Umbilical cord (tissue), 1 donor: ENCODE measurements at regions not wholly inside any gene's neighbourhood (a gene's known extent, or its start where the extent isn't known, plus 50 kb on each side); places are given as distances from the start of the nearest gene placed in this dataset.

Source experiments
- DNase-seq: peaks from one replicate; pipeline ENCODE4 v3.0.0-alpha.2; 2015; ENCODE audit warnings: low spot score

DNA sequence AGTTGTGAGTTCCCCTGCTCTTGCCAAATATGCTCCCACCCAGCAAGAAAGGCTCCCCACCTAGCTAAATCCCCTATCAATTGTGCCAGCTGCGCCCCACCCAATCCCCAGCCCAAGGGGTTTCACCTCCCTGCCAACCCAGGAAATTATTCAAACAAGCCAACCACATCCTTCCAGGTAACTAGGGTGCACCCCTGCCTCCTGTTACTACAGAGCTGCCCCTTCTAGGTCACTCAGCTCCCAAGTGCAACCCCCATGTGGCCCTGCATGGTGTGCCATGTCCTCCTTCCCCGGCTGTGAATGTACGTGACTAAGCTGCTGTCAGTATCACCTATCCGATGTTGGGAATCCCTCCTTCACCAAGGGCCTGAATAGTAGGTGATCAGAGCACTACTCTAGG is 91.2 kb upstream of the LDAH start:
- DNase-seq: no peak

DNA sequence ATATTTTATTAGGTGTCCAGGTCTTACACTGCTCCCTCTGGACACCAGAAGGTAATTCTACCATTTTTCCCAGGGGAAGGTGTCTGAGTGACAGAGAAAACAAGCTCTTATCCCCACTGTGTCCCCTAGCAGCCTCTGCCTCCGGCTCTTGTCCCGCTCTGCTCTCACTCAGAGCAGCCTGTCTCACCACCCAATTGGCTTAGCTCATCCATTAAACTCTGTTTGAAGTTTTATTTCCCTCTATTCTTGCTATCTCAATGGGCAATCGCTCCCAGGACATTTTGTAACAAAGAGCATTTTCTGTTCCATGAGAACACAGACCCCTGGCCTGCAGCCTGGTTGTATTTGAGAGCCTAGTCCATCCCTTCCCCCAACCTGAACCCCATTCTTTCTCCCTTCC is 90.6 kb upstream of the LDAH start:
- DNase-seq: no peak

DNA sequence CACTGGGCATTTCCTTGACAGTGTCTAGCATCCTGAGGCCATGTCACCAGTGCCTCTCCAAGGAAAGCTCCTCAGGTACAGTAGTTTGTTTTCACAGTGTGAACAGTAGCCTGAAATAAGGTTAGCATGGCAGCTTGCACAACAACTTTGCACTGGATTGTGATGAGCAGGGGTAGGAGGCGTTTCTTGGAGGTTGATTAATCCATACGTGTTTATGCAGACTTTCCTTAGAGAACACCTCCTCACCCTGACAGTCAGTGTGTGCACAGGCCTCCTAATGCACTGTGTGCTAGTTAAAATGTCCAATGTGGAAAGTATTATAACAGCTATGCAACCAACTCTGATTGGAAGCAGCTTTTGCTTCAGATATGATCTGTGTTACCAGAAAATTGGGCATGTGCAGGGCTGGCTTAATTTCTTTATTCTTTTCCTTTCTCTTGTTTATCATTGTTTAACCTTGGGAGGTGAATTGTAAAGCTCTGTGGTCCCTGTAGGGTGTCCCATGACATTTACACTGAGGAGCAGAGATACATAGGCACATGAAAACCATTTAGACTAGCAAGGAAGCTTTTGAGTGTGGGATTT is 77.2 kb upstream of the LDAH start:
- no peak for DNase-seq

DNA sequence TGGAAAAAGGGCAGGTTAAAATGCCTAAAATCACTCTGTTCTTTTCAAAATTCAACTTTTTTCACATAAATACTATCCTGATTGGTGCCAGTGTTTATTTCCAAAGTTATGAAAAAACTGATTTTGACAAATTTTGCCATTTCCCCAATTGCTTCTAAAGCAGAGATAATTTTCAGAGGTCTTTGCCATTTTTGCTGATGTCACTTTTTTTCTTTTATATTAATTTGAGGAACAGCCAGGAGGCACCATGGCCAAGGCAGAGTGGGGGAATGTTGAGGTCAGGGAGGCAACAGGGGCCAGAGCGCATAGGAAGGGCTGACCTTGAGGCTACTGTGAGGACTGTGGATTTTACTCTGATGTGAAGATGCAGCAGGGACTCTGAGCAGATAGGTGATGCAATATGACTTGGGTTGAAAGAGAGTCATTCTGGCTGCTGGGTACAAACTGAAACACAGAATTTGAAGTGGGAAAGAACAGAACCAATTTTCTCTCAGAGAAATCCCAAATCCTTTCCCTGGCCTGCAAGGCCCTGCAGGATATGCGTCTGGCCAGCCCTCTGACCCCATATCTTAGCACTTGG is 75.1 kb upstream of the LDAH start:
- no peak for DNase-seq

DNA sequence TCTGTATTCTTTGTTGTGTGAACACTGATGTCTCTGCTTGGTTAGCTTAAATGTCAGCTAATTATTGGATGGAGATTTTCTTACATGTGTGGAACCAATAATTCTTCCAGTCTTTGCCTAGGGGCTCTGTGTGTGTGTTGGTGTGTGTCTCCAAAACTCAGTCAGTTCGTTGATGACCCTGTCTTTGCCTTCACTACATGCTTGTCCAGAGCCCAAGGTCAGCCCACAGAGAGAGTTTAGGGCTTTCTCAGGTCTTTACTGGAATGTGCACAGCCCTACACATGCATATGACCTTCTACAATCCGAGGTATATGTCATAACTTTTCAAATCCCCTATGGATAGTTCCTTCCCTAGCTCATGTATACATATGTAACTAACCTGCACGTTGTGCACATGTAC is 74.1 kb upstream of the LDAH start:
- DNase-seq: no peak

DNA sequence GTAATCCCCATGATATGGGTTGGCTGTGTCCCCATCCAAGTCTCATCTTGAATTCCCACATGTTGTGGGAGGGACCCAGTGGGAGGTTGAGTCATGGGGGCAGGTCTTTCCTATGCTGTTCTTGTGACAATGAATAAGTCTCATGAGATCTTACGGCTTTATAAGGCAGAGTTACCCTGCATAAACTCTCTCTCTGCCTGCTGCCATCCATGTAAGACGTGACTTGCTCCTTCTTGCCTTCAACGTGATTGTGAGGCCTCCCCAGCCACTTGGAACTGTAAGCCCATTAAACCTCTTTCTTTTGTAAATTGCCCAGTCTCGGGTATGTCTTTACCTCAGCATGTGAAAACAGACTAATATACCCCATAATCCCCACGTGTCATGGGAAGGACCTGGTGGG is 61.9 kb upstream of the LDAH start:
- DNase-seq: no peak

DNA sequence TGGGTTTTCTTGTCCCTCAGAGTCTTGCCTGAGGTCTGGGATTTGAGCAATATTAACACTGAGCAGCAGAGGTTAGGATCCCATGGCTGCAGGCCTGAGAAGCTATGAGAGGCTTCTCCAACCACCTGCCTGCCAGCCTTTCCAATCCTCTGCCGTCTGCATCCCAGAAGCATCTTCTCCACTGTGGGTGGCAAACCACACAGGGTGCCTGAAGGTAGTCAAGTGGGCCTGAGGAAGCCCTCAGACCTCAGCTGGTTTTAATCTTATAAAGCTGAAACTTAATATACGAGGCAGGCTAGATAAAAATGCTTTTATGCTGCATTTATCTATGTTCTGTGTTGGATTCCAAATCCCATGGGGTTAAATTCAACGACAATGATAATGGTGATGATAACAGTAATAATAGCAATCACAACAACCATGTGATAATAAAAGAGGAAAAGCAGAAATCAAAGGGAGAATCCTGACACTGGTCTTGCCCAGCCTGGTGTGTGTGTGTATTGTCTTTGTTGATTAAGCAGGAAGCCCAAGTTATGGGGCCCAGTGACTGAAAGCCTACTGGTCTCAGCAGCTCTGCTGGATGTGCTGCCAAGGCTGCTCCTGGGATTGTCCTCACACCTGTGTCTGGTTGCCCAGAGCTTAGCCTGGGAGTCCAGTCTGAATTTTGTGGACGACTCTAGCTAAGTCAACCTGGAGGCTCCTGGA is 59.7 kb upstream of the LDAH start:
- no peak for DNase-seq

DNA sequence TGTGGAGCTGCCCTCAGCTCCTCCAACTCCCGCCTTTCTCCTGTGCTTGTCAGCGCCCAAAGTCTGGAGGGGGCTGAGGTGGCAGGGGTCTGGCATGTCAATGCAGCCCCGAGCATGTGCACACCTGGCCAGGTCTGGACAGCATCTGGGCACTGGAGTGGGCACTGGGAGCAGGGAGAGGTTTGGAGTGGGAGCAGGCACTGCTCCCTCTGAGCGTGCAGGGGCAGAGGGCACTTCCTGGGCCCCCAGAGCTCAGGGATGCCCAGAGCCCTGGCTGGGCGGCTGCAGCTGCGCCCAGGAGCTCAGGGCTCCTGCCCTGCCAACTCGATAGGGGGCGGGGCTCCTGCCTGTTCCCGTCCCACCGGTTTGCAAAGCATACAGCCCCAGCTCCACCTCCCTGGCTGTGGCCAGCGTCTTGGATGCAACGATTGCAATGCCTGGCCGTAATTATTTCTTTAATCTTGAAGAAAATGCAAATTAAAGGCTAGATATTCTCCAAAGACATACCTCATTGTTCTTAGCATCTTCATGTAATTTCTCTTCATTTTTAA is 57.4 kb upstream of the LDAH start:
- no peak for DNase-seq

DNA sequence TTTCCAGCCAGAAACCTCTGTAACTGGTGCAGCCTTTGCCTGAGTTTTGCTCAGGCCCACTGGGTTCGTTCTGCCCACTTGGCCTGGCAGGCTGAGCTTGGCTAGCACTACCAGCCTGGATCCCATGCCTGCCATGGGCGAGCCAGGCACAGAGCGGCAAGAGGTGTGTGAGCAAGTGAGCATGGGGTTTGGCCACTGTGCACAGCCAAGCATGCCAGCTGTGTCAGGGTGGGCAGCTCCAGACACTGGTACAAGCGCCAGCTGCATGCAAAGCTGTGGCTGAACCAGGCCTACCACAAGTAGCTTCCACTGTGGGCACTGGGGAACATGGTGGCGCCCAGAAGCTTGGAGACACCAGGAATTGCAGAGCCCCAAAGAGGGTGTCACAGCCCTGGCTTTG is 56.3 kb upstream of the LDAH start:
- DNase-seq: no peak

DNA sequence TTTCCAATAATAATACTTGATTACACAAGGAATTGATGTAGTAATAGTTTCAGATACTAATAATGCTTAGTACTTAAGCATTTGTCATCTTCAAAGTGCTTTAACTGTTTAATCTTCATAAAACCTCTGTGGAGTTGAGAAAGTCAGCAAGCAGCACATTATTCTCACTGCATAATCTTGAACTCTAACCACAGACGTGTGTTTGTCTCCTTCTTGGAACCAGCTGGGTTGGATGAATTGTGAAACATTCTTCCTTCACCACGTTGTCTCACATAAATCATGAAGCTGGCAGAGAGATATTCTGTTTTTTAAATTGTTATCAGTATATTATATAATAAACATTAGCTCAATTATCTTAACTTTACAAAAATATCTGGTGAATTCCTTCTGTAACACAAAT is 55.1 kb upstream of the LDAH start:
- DNase-seq: peak; percentile 54
